ENCODE measurements at regions not wholly inside any gene's neighbourhood (a gene's known extent, or its start where the extent isn't known, plus 50 kb on each side); places are given as distances from the start of the nearest gene placed in this dataset.

GRCh38 chr3:144312702-144313101, 341.1 kb downstream of the DIPK2A start:
- DNase-seq = no peak

GRCh38 chr3:144314946-144315345, 343.3 kb downstream of the DIPK2A start:
- DNase-seq = no peak

GRCh38 chr3:144317961-144318360, 346.3 kb downstream of the DIPK2A start:
- no peak for DNase-seq

- DNase-seq = no peak
Observed at GRCh38 chr3:144324076-144324475, 352.5 kb downstream of the DIPK2A start.

- no peak for DNase-seq
Observed at GRCh38 chr3:144332868-144333267, 361.2 kb downstream of the DIPK2A start.

- DNase-seq = no peak
Observed at GRCh38 chr3:144341471-144341870, 369.8 kb downstream of the DIPK2A start.

- DNase-seq = no peak
Observed at GRCh38 chr3:144343343-144343742, 371.7 kb downstream of the DIPK2A start.

GRCh38 chr3:144343777-144344176, 372.2 kb downstream of the DIPK2A start:
- DNase-seq = no peak

- DNase-seq = no peak
Observed at GRCh38 chr3:144344925-144345548, 373.4 kb downstream of the DIPK2A start.

GRCh38 chr3:144350125-144350524, 378.5 kb downstream of the DIPK2A start:
- no peak for DNase-seq

GRCh38 chr3:144351011-144351410, 379.4 kb downstream of the DIPK2A start:
- no peak for DNase-seq

GRCh38 chr3:144351773-144352365, 380.2 kb downstream of the DIPK2A start:
- DNase-seq = no peak

- peak; percentile 13 for DNase-seq
Observed at GRCh38 chr3:144358191-144358590, 386.6 kb downstream of the DIPK2A start.

- no peak for DNase-seq
Observed at GRCh38 chr3:144361002-144361401, 389.4 kb downstream of the DIPK2A start.

- no peak for DNase-seq
Observed at GRCh38 chr3:144362126-144362525, 390.5 kb downstream of the DIPK2A start.

- DNase-seq = no peak
Observed at GRCh38 chr3:144363856-144364255, 392.2 kb downstream of the DIPK2A start.

- no peak for DNase-seq
Observed at GRCh38 chr3:144364737-144365136, 393.1 kb downstream of the DIPK2A start.

- DNase-seq = peak; percentile 9
Observed at GRCh38 chr3:144369129-144369879, 397.7 kb downstream of the DIPK2A start.

- DNase-seq = no peak
Observed at GRCh38 chr3:144375088-144375487, 403.5 kb downstream of the DIPK2A start.

- no peak for DNase-seq
Observed at GRCh38 chr3:144380849-144381248, 409.2 kb downstream of the DIPK2A start.

GRCh38 chr3:144381607-144382006, 410.0 kb downstream of the DIPK2A start:
- DNase-seq = no peak

- DNase-seq = no peak
Observed at GRCh38 chr3:144384241-144384979, 412.8 kb downstream of the DIPK2A start.

GRCh38 chr3:144390786-144391185, 419.2 kb downstream of the DIPK2A start:
- DNase-seq = no peak

GRCh38 chr3:144391236-144391635, 419.6 kb downstream of the DIPK2A start:
- DNase-seq = no peak
